IMR-90 (cell line): ENCODE measurements at regions not wholly inside any gene's neighbourhood (a gene's known extent, or its start where the extent isn't known, plus 50 kb on each side); places are given as distances from the start of the nearest gene placed in this dataset.

Source experiments
- ATAC-seq: fragments of 200-7000 bp; cut with Tn5 transposase; 2 replicates; pipeline ENCODE4 v1.9.1; 2020; ENCODE audit warnings: low read depth, mild to moderate bottlenecking, moderate library complexity
- BruUV-seq: library from RNA; stranded (reverse); fragments of 400-500 nt; replicated peaks from 2 replicates; lab custom pipeline; 2021; lab: Mats Ljungman, UMichigan
- CTCF ChIA-PET: fragments of 300-600 bp; formaldehyde crosslinking; extraction: SDS; loops from one replicate; lab custom pipeline; 2021; ENCODE audit warnings: antibody characterized with exemption; lab: Yijun Ruan, JAX
- POLR2A ChIA-PET: fragments of 300-600 bp; sonication (Branson Sonifier 250); formaldehyde crosslinking; loops from one replicate; lab custom pipeline; 2022; ENCODE audit warnings: antibody characterized with exemption; ENCODE audit not compliant: unreplicated experiment; lab: Charles Lee
- DNase-seq: peaks from one replicate; pipeline ENCODE4 v3.0.0; 2013
- H2AFZ ChIP-seq: replicated peaks from 2 replicates; pipeline ENCODE3; 2013; ENCODE audit warnings: low read length, mild to moderate bottlenecking; ENCODE audit not compliant: poor library complexity
- H2AK5ac ChIP-seq: 2 replicates; pipeline ENCODE4 v1.6.1; 2013; ENCODE audit warnings: low read depth, low read length, inconsistent platforms
- H2AK9ac ChIP-seq: replicated peaks from 2 replicates; pipeline ENCODE3; 2013; ENCODE audit warnings: mild to moderate bottlenecking, low read depth, low read length, moderate library complexity; ENCODE audit not compliant: poor library complexity
- H2BK120ac ChIP-seq: 2 replicates; pipeline ENCODE4 v1.6.1; 2013; ENCODE audit warnings: low read depth, low read length, inconsistent platforms
- H2BK15ac ChIP-seq: 3 replicates; pipeline ENCODE4 v1.6.1; 2013; ENCODE audit warnings: low read depth, low read length, inconsistent platforms
- H2BK20ac ChIP-seq: 2 replicates; pipeline ENCODE4 v1.6.1; 2013; ENCODE audit warnings: low read depth, mild to moderate bottlenecking, inconsistent platforms, low read length, moderate library complexity
- H2BK5ac ChIP-seq: 2 replicates; pipeline ENCODE4 v1.6.1; 2013; ENCODE audit warnings: mild to moderate bottlenecking, low read depth, low read length, inconsistent platforms; ENCODE audit not compliant: poor library complexity, severe bottlenecking
- H3K14ac ChIP-seq: replicated peaks from 2 replicates; pipeline ENCODE4 v1.6.1; 2013; ENCODE audit warnings: low read depth, low read length, inconsistent platforms
- H3K18ac ChIP-seq: 2 replicates; pipeline ENCODE4 v1.6.1; 2013; ENCODE audit warnings: low read depth, low read length, control low read depth
- H3K23ac ChIP-seq: 2 replicates; pipeline ENCODE4 v1.6.1; 2013; ENCODE audit warnings: low read depth, low read length, inconsistent platforms
- H3K27ac ChIP-seq: 2 replicates; pipeline ENCODE4 v1.5.1; 2013; ENCODE audit warnings: mild to moderate bottlenecking, control low read depth, low read length; ENCODE audit not compliant: insufficient read depth
- H3K27me3 ChIP-seq: 2 replicates; pipeline ENCODE4 v1.6.1; 2013; ENCODE audit warnings: low read length; ENCODE audit not compliant: control insufficient read depth, insufficient read depth
- H3K36me3 ChIP-seq: 2 replicates; pipeline ENCODE4 v1.6.1; 2013; ENCODE audit warnings: low read length, mixed read lengths; ENCODE audit not compliant: control insufficient read depth, insufficient read depth
- H3K4ac ChIP-seq: 2 replicates; pipeline ENCODE4 v1.6.1; 2013; ENCODE audit warnings: low read depth, low read length, inconsistent platforms
- H3K4me1 ChIP-seq: 2 replicates; pipeline ENCODE4 v1.6.1; 2013; ENCODE audit warnings: low read length, mixed read lengths; ENCODE audit not compliant: control insufficient read depth, insufficient read depth
- H3K4me2 ChIP-seq: 2 replicates; pipeline ENCODE4 v1.6.1; 2013; ENCODE audit warnings: low read depth, mild to moderate bottlenecking, control low read depth, low read length, moderate library complexity
- H3K4me3 ChIP-seq: 2 replicates; pipeline ENCODE4 v1.5.1; 2013; ENCODE audit warnings: low read depth, mild to moderate bottlenecking, control low read depth, low read length, moderate library complexity; ENCODE audit not compliant: insufficient read depth
- H3K56ac ChIP-seq: 2 replicates; pipeline ENCODE4 v1.6.1; 2013; ENCODE audit warnings: low read length, inconsistent platforms; ENCODE audit not compliant: insufficient read depth; ENCODE audit errors: extremely low read depth
- H3K79me1 ChIP-seq, 2 experiments: 2 replicates each; pipeline ENCODE4 v1.6.1; 2013; ENCODE audit warnings: low read length in 2 of 2, inconsistent platforms in 1 of 2, low read depth in 1 of 2
- H3K9ac ChIP-seq: 2 replicates; pipeline ENCODE4 v1.6.1; 2013; ENCODE audit warnings: low read depth, low read length, control low read depth
- H3K9me1 ChIP-seq: 2 replicates; pipeline ENCODE4 v1.6.1; 2013; ENCODE audit warnings: low read length, inconsistent platforms; ENCODE audit not compliant: insufficient read depth
- H3K9me3 ChIP-seq: 2 replicates; pipeline ENCODE4 v1.6.1; 2013; ENCODE audit warnings: low read length; ENCODE audit not compliant: control insufficient read depth, insufficient read depth
- H4K20me1 ChIP-seq: 2 replicates; pipeline ENCODE4 v1.6.1; 2013; ENCODE audit warnings: low read length, inconsistent platforms; ENCODE audit not compliant: insufficient read depth
- H4K5ac ChIP-seq: 2 replicates; pipeline ENCODE4 v1.6.1; 2013; ENCODE audit warnings: mild to moderate bottlenecking, low read depth, low read length, control low read depth
- H4K8ac ChIP-seq, 2 experiments: 2 replicates each; pipeline ENCODE4 v1.6.1; 2013; ENCODE audit warnings: low read depth in 2 of 2, low read length in 2 of 2, control low read depth in 1 of 2, inconsistent platforms in 1 of 2
- H4K91ac ChIP-seq: 2 replicates; pipeline ENCODE4 v1.6.1; 2013; ENCODE audit warnings: low read depth, low read length, inconsistent platforms; ENCODE audit not compliant: insufficient read depth
- BHLHE40 ChIP-seq: fragments of 150-350 bp; IDR thresholded peaks from 2 replicates; pipeline ENCODE4 v1.6.1; 2016; ENCODE audit warnings: mild to moderate bottlenecking, low read depth, low read length
- CEBPB ChIP-seq: IDR thresholded peaks from 2 replicates; pipeline ENCODE4 v1.6.1; 2012; ENCODE audit warnings: low read depth, low read length, improper control_type of control experiment
- FOS ChIP-seq: fragments of 150-350 bp; IDR thresholded peaks from 2 replicates; pipeline ENCODE4 v1.6.1; 2016; ENCODE audit warnings: low read depth, low read length
- MAZ ChIP-seq: IDR thresholded peaks from 2 replicates; pipeline ENCODE4 v1.6.1; 2012; ENCODE audit warnings: low read depth, mild to moderate bottlenecking, low read length, improper control_type of control experiment, moderate library complexity, borderline replicate concordance
- RCOR1 ChIP-seq: IDR thresholded peaks from 2 replicates; pipeline ENCODE4 v1.6.1; 2012; ENCODE audit warnings: mild to moderate bottlenecking, low read length, improper control_type of control experiment; ENCODE audit not compliant: insufficient replicate concordance
- WGBS, 2 experiments: methylation state at CpG; one replicate each; pipeline versions ENCODE4 v1.1.5 to v1.1.7; 2013; ENCODE audit warnings: missing lambda C conversion rate in 2 of 2; ENCODE audit not compliant: insufficient read length in 1 of 2; ENCODE audit errors: extremely low coverage in 2 of 2; 5-methylcytosine and 5-hydroxymethylcytosine counted together
- dilution Hi-C: fragments of 300-500 bp; cut with HindIII; formaldehyde crosslinking; loops from one replicate; pipeline ENCODE4 v1.14.3; 2018; ENCODE audit warnings: low sequenced_read_pairs; ENCODE audit not compliant: unreplicated experiment
- in situ Hi-C: fragments of 300-500 bp; cut with MboI; formaldehyde crosslinking; loops from 3 replicates; pipeline ENCODE4 v1.14.3; 2019; ENCODE audit warnings: low sequenced_read_pairs, inconsistent platforms, mixed read lengths
- intact Hi-C: fragments of 100-400 bp; cut with micrococcal nuclease; formaldehyde crosslinking; loops from 2 replicates; pipeline ENCODE4 v1.10.0; 2022

- ChIA-PET CTCF (interaction anchor here (0.7 kb wide), 1 partner anchor 25 kb away, joined by 4 read pairs; no protein-coding TSS in a partner anchor), POLR2A (no interaction called here)
- no peak overlapping the region for H2BK5ac ChIP-seq
- H2BK20ac ChIP-seq = no peak overlapping the region
- H2AFZ ChIP-seq = no peak overlapping the region
- no peak overlapping the region for H3K56ac ChIP-seq
- WGBS, 2 experiments = 67% methylated on average over 1 of the region's 4 CpGs; no CpG with 5 or more reads in 1 of the 2 experiments
- intact Hi-C loops (no loop called here), dilution Hi-C loops (no loop called here), in situ Hi-C loops (no loop called here)
- no peak for TF ChIP-seq BHLHE40
- no peak for TF ChIP-seq CEBPB
- TF ChIP-seq FOS = no peak
- TF ChIP-seq MAZ = no peak
- no peak for TF ChIP-seq RCOR1
- H3K18ac ChIP-seq = no peak overlapping the region
- no peak overlapping the region for H3K4me2 ChIP-seq
- H3K9me3 ChIP-seq = no peaks in the 10 kb centered on the region
- no peak overlapping the region for H3K4ac ChIP-seq
- no TSS peak for BruUV-seq
- no peak overlapping the region for H3K27ac ChIP-seq
- no peaks in the 10 kb centered on the region for H3K79me1 ChIP-seq
- no peaks in the 10 kb centered on the region for H3K9me1 ChIP-seq
- H2AK9ac ChIP-seq = no peak overlapping the region
- DNase-seq (no peak), ATAC-seq (no peak)
- H3K23ac ChIP-seq = no peak overlapping the region
- no peak overlapping the region for H4K5ac ChIP-seq
- no peak overlapping the region for H2BK120ac ChIP-seq
- H3K27me3 ChIP-seq = no peaks in the 10 kb centered on the region; the same call in 1 of the 2 replicates
- H3K4me3 ChIP-seq = no peak overlapping the region
- no peaks in the 10 kb centered on the region for H3K4me1 ChIP-seq
- no peak overlapping the region for H4K8ac ChIP-seq
- H4K91ac ChIP-seq = no peak overlapping the region
- no peak overlapping the region for H3K14ac ChIP-seq
- H3K36me3 ChIP-seq = no peaks in the 10 kb centered on the region
- no peak overlapping the region for H2BK15ac ChIP-seq
- H2AK5ac ChIP-seq = no peak overlapping the region
- no peak overlapping the region for H3K9ac ChIP-seq
- H4K20me1 ChIP-seq = no peaks in the 10 kb centered on the region
Observed at GRCh38 chr2:216944733-216945132, 84.9 kb upstream of the TNP1 start.
